NCI-H146 (cell line): ENCODE measurements at regions not wholly inside any gene's neighbourhood (a gene's known extent, or its start where the extent isn't known, plus 50 kb on each side); places are given as distances from the start of the nearest gene placed in this dataset.

Source experiments
- DNase-seq: peaks from one replicate; lab custom pipeline; 2025; lab: John Stamatoyannopoulos, UW

DNA sequence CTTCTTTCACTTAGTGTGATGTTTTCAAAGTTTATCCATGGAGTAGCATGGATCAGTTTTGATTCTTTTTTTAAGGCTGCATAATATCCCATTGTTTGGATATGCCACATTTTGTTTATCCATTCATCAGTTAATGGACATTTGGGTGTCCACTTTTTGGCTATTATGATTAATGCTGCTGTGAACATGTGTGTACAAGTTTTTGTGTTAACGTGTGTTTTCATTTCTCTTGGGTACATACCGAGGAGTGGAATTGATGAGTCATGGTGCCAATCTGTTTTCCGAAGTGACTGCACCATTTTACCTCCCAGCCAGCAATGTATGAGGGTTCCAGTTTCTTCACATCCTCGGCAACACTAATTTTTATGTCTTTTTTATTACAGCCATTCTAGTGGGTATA is 78.4 kb upstream of the CCDC28A start:
- DNase-seq: no peak

DNA sequence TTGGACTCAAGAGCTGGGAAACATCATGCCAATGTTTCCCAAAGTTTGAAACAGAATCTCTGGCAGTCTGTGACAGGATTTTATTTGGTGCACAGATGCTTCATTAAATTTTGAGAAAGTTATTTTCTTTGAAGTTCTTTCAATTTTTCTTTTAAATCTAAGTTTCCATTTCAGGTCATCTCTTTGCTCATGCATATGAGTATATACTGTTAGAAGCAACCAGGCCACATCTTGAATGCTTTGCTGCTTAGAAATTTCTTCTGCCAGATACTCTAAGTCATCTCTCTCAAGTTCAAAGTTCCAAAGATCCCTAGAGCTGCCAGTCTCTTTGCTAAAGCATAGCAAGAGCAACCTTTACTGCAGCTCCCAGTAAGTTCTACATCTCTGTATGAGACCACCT is 59.1 kb upstream of the CCDC28A start:
- no peak for DNase-seq

DNA sequence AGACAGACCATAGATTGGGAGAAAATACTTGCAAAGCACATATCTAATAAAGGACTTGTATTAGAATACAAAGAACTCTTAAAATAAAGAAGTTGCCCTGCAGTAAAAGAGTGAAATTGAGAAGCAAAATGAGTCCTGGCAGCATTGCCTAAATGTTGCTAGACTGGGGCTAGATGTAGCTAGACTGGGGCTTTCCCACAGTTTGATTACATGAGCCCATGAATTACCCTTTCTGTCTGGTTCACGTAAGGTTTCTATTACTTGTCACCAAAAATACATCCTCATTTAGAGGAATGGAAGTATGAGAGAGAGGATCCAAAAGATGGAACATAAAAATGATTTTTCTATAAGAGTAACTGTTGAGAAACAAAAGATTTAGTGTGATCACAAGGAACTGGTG is 57.6 kb upstream of the CCDC28A start:
- DNase-seq: no peak

DNA sequence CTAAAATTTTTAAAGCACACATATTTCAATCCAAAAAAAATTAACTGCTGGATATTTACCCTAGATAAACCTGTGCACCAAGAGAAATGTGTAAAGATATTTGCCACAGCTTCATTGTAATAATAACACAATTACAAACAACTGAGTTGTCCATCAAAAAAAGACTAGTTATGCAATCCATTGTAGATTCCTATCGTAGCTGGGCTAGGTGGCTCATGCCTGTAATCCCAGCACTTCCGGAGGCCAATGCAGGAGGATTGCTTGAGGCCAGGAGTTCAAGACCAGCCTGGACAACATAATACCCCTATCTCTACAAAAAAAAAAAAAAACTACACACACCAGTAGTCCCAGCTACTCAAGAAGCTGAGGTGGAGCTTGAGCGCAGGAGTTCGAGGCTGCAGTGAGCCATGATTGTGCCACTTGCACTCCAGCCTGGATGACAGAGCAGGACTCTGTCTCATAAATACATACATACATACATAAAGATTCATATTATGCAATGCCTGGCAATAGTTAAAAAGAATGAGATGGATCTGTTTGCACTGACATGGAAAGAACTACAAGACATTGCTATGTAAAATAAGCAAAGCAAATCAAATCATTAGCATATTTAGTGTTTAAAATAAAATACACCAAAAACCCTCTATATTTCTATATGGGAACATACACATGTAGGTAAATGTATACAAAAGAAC is 56.5 kb upstream of the CCDC28A start:
- DNase-seq: no peak

DNA sequence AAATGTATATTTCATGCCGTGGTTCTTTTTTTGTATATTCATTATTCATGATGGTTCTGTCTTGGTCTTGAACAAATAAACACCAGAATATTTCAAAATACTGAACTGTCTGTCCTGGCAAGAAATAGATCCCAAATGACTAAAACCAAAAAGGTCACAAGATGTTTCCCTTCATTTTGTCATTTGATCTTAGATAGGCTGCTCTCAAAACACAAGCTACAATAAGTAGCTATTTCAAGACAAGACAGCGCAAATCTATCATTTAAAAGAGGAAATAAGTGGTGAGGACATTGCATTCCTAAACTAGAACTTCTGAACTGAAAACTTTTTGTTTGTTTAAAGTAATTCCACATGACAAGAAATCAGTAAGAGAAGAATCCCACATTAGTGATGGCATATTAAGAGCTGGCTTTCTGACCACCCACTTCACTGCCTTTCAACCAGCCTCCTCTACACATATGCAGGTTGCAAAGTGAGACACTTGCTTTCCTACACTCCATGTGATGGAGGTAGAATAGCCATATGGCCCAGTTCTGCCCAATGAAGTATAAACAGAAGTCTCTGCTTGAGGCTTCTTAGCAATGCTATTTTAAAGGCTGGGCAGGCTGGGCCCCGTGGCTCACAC is 54.4 kb upstream of the CCDC28A start:
- DNase-seq: no peak

DNA sequence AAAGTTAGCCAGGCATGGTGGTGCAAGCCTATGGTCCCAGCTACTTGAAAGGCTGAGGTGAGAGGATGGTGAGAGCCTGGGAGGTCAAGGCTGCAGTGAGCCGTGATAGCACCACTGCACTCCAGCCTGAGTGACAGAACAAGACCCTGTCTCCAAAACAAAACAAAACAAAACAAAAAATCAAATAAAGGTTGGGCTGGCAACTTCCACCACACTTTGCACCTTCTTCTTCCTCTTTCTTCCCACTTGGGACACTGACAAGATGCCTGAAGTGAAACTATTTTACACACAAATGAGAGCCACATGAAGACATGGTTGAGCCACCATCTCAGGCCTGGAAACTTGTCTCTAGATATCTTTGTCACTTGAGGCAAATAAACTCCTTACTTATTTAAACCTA is 53.8 kb upstream of the CCDC28A start:
- DNase-seq: no peak

DNA sequence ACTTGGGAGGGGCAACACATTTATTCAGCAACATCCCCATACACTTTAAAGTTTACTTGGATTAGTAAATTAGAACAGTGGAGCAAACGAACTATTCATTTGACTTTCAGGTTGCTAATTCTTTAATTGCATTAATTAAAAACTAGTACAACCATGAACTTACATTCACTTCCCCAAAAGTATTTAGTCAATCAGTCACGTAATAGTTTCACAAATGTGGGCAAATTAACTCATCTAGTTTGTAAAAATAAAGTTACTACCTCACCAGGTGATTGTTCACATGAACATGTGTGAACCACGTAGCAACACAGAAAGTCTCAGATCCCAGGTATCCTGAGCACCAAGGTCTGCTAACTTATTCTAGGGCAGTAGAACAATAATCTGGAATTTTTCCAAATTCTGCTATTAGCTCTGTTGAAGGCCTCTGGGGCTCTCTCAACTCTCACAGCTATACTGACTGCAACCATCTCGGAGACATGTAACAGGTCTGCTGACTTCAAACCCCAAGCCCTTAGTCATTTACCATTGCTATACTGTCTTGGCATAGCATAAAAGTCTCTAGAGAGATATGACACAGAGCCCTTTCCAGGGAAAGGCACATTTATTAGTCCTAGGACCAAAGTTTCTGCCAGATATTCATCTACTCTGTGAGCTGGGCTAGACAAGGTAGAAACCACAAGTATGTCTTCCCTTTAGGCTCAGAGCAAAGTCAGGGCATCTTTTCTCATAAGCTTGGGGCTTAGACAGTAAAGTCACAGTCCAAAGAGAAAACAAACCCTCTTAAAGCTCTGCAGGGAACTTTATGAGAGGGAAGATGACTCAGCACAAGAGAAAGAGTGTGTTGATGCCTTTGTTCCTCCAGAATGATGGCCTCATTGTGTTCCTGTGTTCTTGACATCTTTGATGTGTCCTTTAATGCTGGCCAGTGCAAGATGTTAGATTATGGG is 50.9 kb upstream of the CCDC28A start:
- DNase-seq: no peak
